Testis (tissue), 2 donors: ENCODE measurements at regions not wholly inside any gene's neighbourhood (a gene's known extent, or its start where the extent isn't known, plus 50 kb on each side); places are given as distances from the start of the nearest gene placed in this dataset.

ENCODE experiments used
- DNase-seq: peaks from one replicate; pipeline ENCODE4 v3.0.0-alpha.2; 2019
- H3K27ac ChIP-seq, 2 donors: fragments of 200-600 bp; sonication (generic); one replicate each; pipeline ENCODE4 v1.5.1; 2019
- H3K27me3 ChIP-seq: fragments of 200-600 bp; sonication (generic); one replicate; pipeline ENCODE4 v1.5.1; 2019
- H3K36me3 ChIP-seq: fragments of 200-600 bp; sonication (generic); one replicate; pipeline ENCODE4 v1.5.1; 2017; ENCODE audit warnings: low read depth; ENCODE audit errors: missing control alignments
- H3K4me1 ChIP-seq: fragments of 200-600 bp; sonication (generic); one replicate; pipeline ENCODE4 v1.5.1; 2019
- H3K4me3 ChIP-seq, 2 donors: fragments of 200-600 bp; sonication (generic); one replicate each; pipeline ENCODE4 v1.5.1; 2017 to 2019
- H3K9me3 ChIP-seq: fragments of 200-600 bp; sonication (generic); one replicate; pipeline ENCODE4 v1.5.1; 2017
- POLR2A ChIP-seq: fragments of 450-650 bp; IDR thresholded peaks from one replicate; pipeline ENCODE4 v1.6.1; 2017; ENCODE audit warnings: antibody characterized with exemption, mild to moderate bottlenecking, moderate library complexity
- WGBS, 2 donors: methylation state at CpG; one replicate each; pipeline ENCODE4 v1.1.5; 2018; 5-methylcytosine and 5-hydroxymethylcytosine counted together
- intact Hi-C: fragments of 100-400 bp; cut with DNase I; formaldehyde crosslinking; loops from one replicate; pipeline ENCODE4 v1.15.1; 2023; ENCODE audit warnings: low total_unique reads
- TF ChIP-seq, protein P1 (sequence below), 3 experiments: fragments of 450-650 bp in 2 of 3; fragments of 200-600 bp in 1 of 3; sonication (generic) in 1 of 3; IDR thresholded peaks; one replicate each; pipeline ENCODE4 v1.5.1; 2016 to 2019; ENCODE audit warnings: antibody characterized with exemption in 3 of 3, mild to moderate bottlenecking in 2 of 3, moderate library complexity in 1 of 3

DNA sequence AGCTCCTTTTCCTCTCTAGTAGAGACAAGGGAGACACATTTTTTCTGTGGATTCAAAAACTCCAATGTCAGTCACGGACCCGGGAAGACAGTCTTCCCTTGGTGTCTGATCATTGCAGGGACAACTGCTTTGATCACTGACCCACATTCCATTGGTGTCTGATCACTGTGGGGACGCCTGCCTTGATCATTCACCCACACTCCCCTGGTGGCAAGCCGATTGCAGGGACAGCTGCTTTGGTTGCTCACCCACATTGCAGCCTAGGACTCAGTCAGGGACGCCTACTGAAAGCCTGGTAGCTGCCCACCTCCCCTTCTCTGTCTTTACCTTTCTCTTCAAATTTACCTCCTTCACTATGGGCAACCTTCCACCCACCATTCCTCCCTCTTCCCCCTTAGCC lies 206.6 kb upstream of the DUSP10 start:
- WGBS, 2 donors, result 81 to 92% methylated on average over 5 of the region's 5 CpGs
- no peak overlapping the region for H3K27ac ChIP-seq
- H3K9me3 ChIP-seq, result no peaks in the 10 kb centered on the region
- H3K4me1 ChIP-seq, result no peaks in the 10 kb centered on the region
- no peaks in the 10 kb centered on the region for H3K36me3 ChIP-seq
- intact Hi-C loops, result no loop called here
- TF ChIP-seq POLR2A, result no peak
- TF ChIP-seq, protein P1, sequence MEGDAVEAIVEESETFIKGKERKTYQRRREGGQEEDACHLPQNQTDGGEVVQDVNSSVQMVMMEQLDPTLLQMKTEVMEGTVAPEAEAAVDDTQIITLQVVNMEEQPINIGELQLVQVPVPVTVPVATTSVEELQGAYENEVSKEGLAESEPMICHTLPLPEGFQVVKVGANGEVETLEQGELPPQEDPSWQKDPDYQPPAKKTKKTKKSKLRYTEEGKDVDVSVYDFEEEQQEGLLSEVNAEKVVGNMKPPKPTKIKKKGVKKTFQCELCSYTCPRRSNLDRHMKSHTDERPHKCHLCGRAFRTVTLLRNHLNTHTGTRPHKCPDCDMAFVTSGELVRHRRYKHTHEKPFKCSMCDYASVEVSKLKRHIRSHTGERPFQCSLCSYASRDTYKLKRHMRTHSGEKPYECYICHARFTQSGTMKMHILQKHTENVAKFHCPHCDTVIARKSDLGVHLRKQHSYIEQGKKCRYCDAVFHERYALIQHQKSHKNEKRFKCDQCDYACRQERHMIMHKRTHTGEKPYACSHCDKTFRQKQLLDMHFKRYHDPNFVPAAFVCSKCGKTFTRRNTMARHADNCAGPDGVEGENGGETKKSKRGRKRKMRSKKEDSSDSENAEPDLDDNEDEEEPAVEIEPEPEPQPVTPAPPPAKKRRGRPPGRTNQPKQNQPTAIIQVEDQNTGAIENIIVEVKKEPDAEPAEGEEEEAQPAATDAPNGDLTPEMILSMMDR (IDR thresholded peaks at IDR 0.05), result no peak
- no peak overlapping the region for H3K4me3 ChIP-seq
- DNase-seq, result no peak
- H3K27me3 ChIP-seq, result no peaks in the 10 kb centered on the region

DNA sequence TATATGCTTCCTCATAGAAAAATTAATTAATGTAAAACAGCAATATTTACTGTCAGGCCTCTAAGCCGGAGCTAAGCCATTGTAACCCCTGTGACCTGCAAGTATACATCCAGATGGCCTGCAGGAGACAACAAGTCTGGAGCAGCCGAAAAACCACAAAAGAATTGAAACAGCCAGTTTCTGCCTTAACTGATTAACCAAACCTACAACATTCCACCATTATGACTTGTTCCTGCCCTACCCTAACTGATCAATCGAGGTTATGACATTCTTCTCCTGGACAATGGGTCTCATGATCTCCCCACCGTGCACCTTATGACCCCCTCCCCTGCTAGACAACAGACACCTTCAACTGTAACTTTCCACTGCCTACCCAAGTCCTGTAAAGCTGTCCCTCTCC lies 205.8 kb upstream of the DUSP10 start:
- H3K27ac ChIP-seq, result no peak overlapping the region
- no peaks in the 10 kb centered on the region for H3K9me3 ChIP-seq
- intact Hi-C loops, result no loop called here
- H3K36me3 ChIP-seq, result no peaks in the 10 kb centered on the region
- 83 to 88% methylated on average over 4 of the region's 4 CpGs for WGBS, 2 donors
- H3K27me3 ChIP-seq, result no peaks in the 10 kb centered on the region
- no peaks in the 10 kb centered on the region for H3K4me1 ChIP-seq
- no peak for DNase-seq
- no peak overlapping the region for H3K4me3 ChIP-seq
- TF ChIP-seq, protein P1 (IDR thresholded peaks at IDR 0.05), result no peak
- TF ChIP-seq POLR2A, result no peak

DNA sequence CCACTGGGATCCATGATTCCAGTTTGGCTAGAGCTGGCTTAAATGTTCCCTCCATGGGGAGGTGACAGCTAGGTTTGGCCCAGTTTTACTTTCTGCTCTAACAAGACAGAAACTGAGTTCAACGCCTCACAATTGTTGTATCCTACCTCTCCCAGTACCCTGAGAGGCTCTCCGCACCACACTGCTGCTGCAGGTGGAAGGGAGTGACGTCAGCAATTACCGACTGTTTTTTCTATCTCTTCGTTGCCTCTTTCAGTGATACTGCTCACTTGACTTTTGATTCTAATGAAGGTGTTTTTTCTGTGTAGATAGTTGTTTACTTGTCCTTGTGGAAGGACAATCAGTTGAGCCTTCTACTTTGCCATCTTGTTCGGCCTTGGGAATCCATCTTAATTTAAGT lies 204.9 kb upstream of the DUSP10 start:
- H3K36me3 ChIP-seq, result no peaks in the 10 kb centered on the region
- H3K9me3 ChIP-seq, result no peaks in the 10 kb centered on the region
- TF ChIP-seq, protein P1 (IDR thresholded peaks at IDR 0.05), result no peak
- no peak for TF ChIP-seq POLR2A
- H3K4me3 ChIP-seq, result no peak overlapping the region
- intact Hi-C loops, result no loop called here
- H3K27ac ChIP-seq, result no peak overlapping the region
- H3K4me1 ChIP-seq, result no peaks in the 10 kb centered on the region
- no peak for DNase-seq
- WGBS, 2 donors, result 96 to 98% methylated on average over 6 of the region's 6 CpGs
- H3K27me3 ChIP-seq, result no peaks in the 10 kb centered on the region

GRCh38 chr1:221945669-221946068 lies 203.8 kb upstream of the DUSP10 start:
- Histone ChIP-seq H3K4me3 (no peak overlapping the region), H3K27ac (no peak overlapping the region), H3K27me3 (no peaks in the 10 kb centered on the region), H3K4me1 (no peaks in the 10 kb centered on the region), H3K36me3 (no peaks in the 10 kb centered on the region), H3K9me3 (no peaks in the 10 kb centered on the region)
- WGBS, 2 donors, result 80 to 91% methylated on average over 1 of the region's 1 CpG
- DNase-seq, result no peak
- no peak for TF ChIP-seq POLR2A
- TF ChIP-seq, protein P1 (IDR thresholded peaks at IDR 0.05), result no peak
- intact Hi-C loops, result no loop called here

DNA sequence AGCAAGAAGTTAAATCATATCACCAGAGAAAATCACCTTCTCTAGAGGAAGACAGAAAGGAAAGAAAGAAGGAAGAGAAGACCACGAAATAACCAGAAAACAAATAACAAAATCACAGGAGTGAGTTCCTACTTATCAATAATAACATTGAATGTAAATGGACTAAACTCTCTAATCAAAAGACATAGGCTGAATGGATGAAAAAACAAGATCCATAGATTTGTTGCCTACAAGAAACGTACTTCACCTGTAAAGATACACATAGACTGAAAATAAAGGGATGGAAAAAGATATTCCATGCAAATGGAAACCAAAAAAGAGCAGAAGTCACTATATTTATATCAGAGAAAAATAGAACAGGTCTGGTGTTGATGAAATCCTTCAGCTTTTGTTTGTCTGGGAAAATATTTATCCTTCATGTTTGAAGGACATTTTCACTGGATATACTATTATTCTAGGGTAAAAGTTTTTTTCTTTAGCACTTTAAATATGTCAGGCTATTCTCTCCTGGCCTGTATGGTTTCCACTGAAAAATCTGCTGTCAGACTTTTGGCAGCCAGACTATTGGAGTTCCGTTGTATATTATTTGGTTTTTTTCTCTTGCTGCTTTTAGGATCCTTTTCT lies 202.5 kb upstream of the DUSP10 start:
- Histone ChIP-seq H3K9me3 (no peaks in the 10 kb centered on the region), H3K4me3 (no peak overlapping the region), H3K27ac (no peak overlapping the region), H3K27me3 (no peaks in the 10 kb centered on the region), H3K4me1 (no peaks in the 10 kb centered on the region), H3K36me3 (no peaks in the 10 kb centered on the region)
- TF ChIP-seq POLR2A, result no peak
- TF ChIP-seq, protein P1 (IDR thresholded peaks at IDR 0.05), result no peak
- DNase-seq, result no peak
- 79 to 81% methylated on average over 3 of the region's 3 CpGs for WGBS, 2 donors
- intact Hi-C loops, result no loop called here
